ENCODE measurements at regions not wholly inside any gene's neighbourhood (a gene's known extent, or its start where the extent isn't known, plus 50 kb on each side); places are given as distances from the start of the nearest gene placed in this dataset.

- DNase-seq (no peak), ATAC-seq (ENCODE audit: insufficient read depth, low FRiP score) (no peak)
- Histone ChIP-seq H3K4me3 (no peak overlapping the region), H3K9ac (ENCODE audit: insufficient read depth in 1 of 2, low read length in 2 of 2) (no peak overlapping the region), H3K27me3 (ENCODE audit: control insufficient read depth in 3 of 3, insufficient read depth in 3 of 3, low read length in 2 of 3) (peaks cover 0 to 3% (median 0%) of the 10 kb centered on the region in 3 donors), H3K27ac (ENCODE audit: low read depth in 1 of 2, low read length in 1 of 2) (no peak overlapping the region), H3K36me3 (ENCODE audit: control insufficient read depth in 4 of 4, insufficient read depth in 4 of 4, low read length in 4 of 4) (no peaks in the 10 kb centered on the region), H3K9me3 (ENCODE audit: control insufficient read depth in 4 of 4, insufficient read depth in 3 of 4, low read length in 3 of 4) (peaks cover 0 to 4% (median 2%) of the 10 kb centered on the region in 4 donors), H3K4me1 (ENCODE audit: control insufficient read depth in 5 of 5, insufficient read depth in 5 of 5, low read length in 5 of 5) (no peaks in the 10 kb centered on the region)
- no peak for TF ChIP-seq CTCF (IDR thresholded peaks at IDR 0.05; ENCODE audit: control extremely low read depth, extremely low read depth)
- 88 to 89% methylated on average over 6 of the region's 6 CpGs for WGBS, 2 donors
Measured at GRCh38 chr12:116478243-116478773, 80.9 kb upstream of the MAP1LC3B2 start.

GRCh38 chr12:116480210-116480810 is 78.9 kb upstream of the MAP1LC3B2 start:
- no peak for TF ChIP-seq CTCF (IDR thresholded peaks at IDR 0.05; ENCODE audit: control extremely low read depth, extremely low read depth)
- H3K4me1 ChIP-seq (ENCODE audit: control insufficient read depth in 5 of 5, insufficient read depth in 5 of 5, low read length in 5 of 5): peaks cover 0 to 14% (median 0%) of the 10 kb centered on the region in 5 donors
- no peak overlapping the region for H3K4me3 ChIP-seq
- 90 to 91% methylated on average over 3 of the region's 3 CpGs for WGBS, 2 donors
- no peak for ATAC-seq (ENCODE audit: insufficient read depth, low FRiP score)
- no peak overlapping the region for H3K9ac ChIP-seq (ENCODE audit: insufficient read depth in 1 of 2, low read length in 2 of 2)
- H3K27ac ChIP-seq (ENCODE audit: low read depth in 1 of 2, low read length in 1 of 2): no peak overlapping the region
- DNase-seq: no peak
- H3K27me3 ChIP-seq (ENCODE audit: control insufficient read depth in 3 of 3, insufficient read depth in 3 of 3, low read length in 2 of 3): peaks cover 0 to 3% (median 0%) of the 10 kb centered on the region in 3 donors
- H3K36me3 ChIP-seq (ENCODE audit: control insufficient read depth in 4 of 4, insufficient read depth in 4 of 4, low read length in 4 of 4): no peaks in the 10 kb centered on the region
- peaks cover 0 to 4% (median 2%) of the 10 kb centered on the region in 4 donors for H3K9me3 ChIP-seq (ENCODE audit: control insufficient read depth in 4 of 4, insufficient read depth in 3 of 4, low read length in 3 of 4)

- DNase-seq (no peak), ATAC-seq (ENCODE audit: insufficient read depth, low FRiP score) (no peak)
- WGBS, 2 donors: 71 to 81% methylated on average over 9 of the region's 9 CpGs
- H3K27me3 ChIP-seq (ENCODE audit: control insufficient read depth in 3 of 3, insufficient read depth in 3 of 3, low read length in 2 of 3): peaks cover 0 to 3% (median 0%) of the 10 kb centered on the region in 3 donors
- TF ChIP-seq CTCF (IDR thresholded peaks at IDR 0.05; ENCODE audit: control extremely low read depth, extremely low read depth): no peak
- H3K27ac ChIP-seq (ENCODE audit: low read depth in 1 of 2, low read length in 1 of 2): no peak overlapping the region
- H3K9me3 ChIP-seq (ENCODE audit: control insufficient read depth in 4 of 4, insufficient read depth in 3 of 4, low read length in 3 of 4): peaks cover 0 to 4% (median under 1%) of the 10 kb centered on the region in 4 donors
- peaks cover 0 to 14% (median 0%) of the 10 kb centered on the region in 5 donors for H3K4me1 ChIP-seq (ENCODE audit: control insufficient read depth in 5 of 5, insufficient read depth in 5 of 5, low read length in 5 of 5)
- no peaks in the 10 kb centered on the region for H3K36me3 ChIP-seq (ENCODE audit: control insufficient read depth in 4 of 4, insufficient read depth in 4 of 4, low read length in 4 of 4)
- no peak overlapping the region for H3K9ac ChIP-seq (ENCODE audit: insufficient read depth in 1 of 2, low read length in 2 of 2)
- H3K4me3 ChIP-seq: no peak overlapping the region
Measured at GRCh38 chr12:116481726-116482125, 77.5 kb upstream of the MAP1LC3B2 start.

All from lung (tissue), 11 donors.